OCI-LY3 (cell line): ENCODE measurements at regions not wholly inside any gene's neighbourhood (a gene's known extent, or its start where the extent isn't known, plus 50 kb on each side); places are given as distances from the start of the nearest gene placed in this dataset.
"Not testable (repeated sequence)": the region's sequence is repeated elsewhere in the genome, so short reads cannot be mapped to it uniquely, and the experiment has no call there.

Experiments used
- H2AFZ ChIP-seq: fragments of 200-600, 300-600 bp; shearing (Covaris generic); 2 replicates; pipeline ENCODE4 v1.6.0; 2014; ENCODE audit warnings: antibody characterized with exemption, low read depth, low read length
- H3K27ac ChIP-seq: fragments of 200-600, 300-600 bp; sonication (generic); 2 replicates; pipeline ENCODE4 v1.5.1; 2014; ENCODE audit warnings: mild to moderate bottlenecking, low read length, moderate library complexity, mixed read lengths
- H3K27me3 ChIP-seq: fragments of 200-600, 300-600 bp; sonication (generic); 2 replicates; pipeline ENCODE4 v1.6.1; 2014; ENCODE audit warnings: low read depth, low read length, mixed read lengths
- H3K36me3 ChIP-seq: fragments of 200-600, 300-600 bp; sonication (generic); replicated peaks from 2 replicates; pipeline ENCODE3; 2014; ENCODE audit warnings: low read depth, low read length, mixed read lengths
- H3K4me1 ChIP-seq: fragments of 300-600, 200-600 bp; sonication (generic); 2 replicates; pipeline ENCODE4 v1.6.1; 2014; ENCODE audit warnings: low read length, mixed read lengths
- H3K4me2 ChIP-seq: fragments of 200-600, 300-600 bp; sonication (generic); 2 replicates; pipeline ENCODE4 v1.6.1; 2014; ENCODE audit warnings: low read length, mixed read lengths
- H3K4me3 ChIP-seq: fragments of 300-600, 200-600 bp; sonication (generic); 2 replicates; pipeline ENCODE4 v1.5.1; 2014; ENCODE audit warnings: antibody characterized with exemption, mild to moderate bottlenecking, low read length, moderate library complexity
- H3K79me2 ChIP-seq: fragments of 300-600, 200-600 bp; shearing (Covaris generic); 2 replicates; pipeline ENCODE4 v1.6.1; 2014; ENCODE audit warnings: mild to moderate bottlenecking, low read length, mixed read lengths
- H3K9ac ChIP-seq: fragments of 300-600, 200-600 bp; shearing (Covaris generic); 2 replicates; pipeline ENCODE4 v1.6.0; 2014; ENCODE audit warnings: mild to moderate bottlenecking, low read length, moderate library complexity
- H3K9me3 ChIP-seq: fragments of 200-600, 300-600 bp; shearing (Covaris generic); 2 replicates; pipeline ENCODE4 v1.6.1; 2014; ENCODE audit warnings: low read length, mixed read lengths; ENCODE audit not compliant: insufficient read depth
- H4K20me1 ChIP-seq: fragments of 200-600, 300-600 bp; sonication (generic); 2 replicates; pipeline ENCODE4 v1.6.1; 2016; ENCODE audit warnings: low read length, mixed read lengths; ENCODE audit not compliant: insufficient read depth
- CTCF ChIP-seq: fragments of 200-600, 300-600 bp; sonication (generic); IDR thresholded peaks from 2 replicates; pipeline ENCODE4 v1.5.1; 2014; ENCODE audit warnings: antibody characterized with exemption, low read length, low read depth
- EZH2phosphoT487 ChIP-seq: fragments of 200-600 bp; shearing (Covaris generic); IDR thresholded peaks from 2 replicates; pipeline ENCODE4 v1.6.1; 2018; ENCODE audit warnings: antibody characterized with exemption, mixed run types, low read depth

- H2AFZ ChIP-seq: no peak overlapping the region
- no peaks in the 10 kb centered on the region for H3K9me3 ChIP-seq
- H3K36me3 ChIP-seq: no peaks in the 10 kb centered on the region
- H3K9ac ChIP-seq: no peak overlapping the region
- H4K20me1 ChIP-seq: no peaks in the 10 kb centered on the region
- no peak for TF ChIP-seq EZH2phosphoT487
- TF ChIP-seq CTCF: no peak
- no peak overlapping the region for H3K4me3 ChIP-seq
- H3K79me2 ChIP-seq: no peaks in the 10 kb centered on the region
- H3K4me1 ChIP-seq: no peaks in the 10 kb centered on the region
- no peak overlapping the region for H3K4me2 ChIP-seq
- 0 out of 2 replicates have a peak, but pooled peaks cover 11% of the 10 kb centered on the region for H3K27me3 ChIP-seq
- H3K27ac ChIP-seq: no peak overlapping the region
Observed at GRCh38 chr17:79547586-79547985, 63.3 kb downstream of the RBFOX3 start.

GRCh38 chr17:79547171-79547570 lies 63.7 kb downstream of the RBFOX3 start:
- H3K9ac ChIP-seq, H3K9me3 ChIP-seq, H3K4me2 ChIP-seq, H3K27ac ChIP-seq, H3K79me2 ChIP-seq, H3K4me1 ChIP-seq, H3K4me3 ChIP-seq, H3K36me3 ChIP-seq, H4K20me1 ChIP-seq, H2AFZ ChIP-seq: not testable (repeated sequence)
- 0 out of 2 replicates have a peak, but pooled peaks cover 11% of the 10 kb centered on the region for H3K27me3 ChIP-seq

GRCh38 chr17:79546386-79546785 lies 64.5 kb downstream of the RBFOX3 start:
- no peak overlapping the region for H2AFZ ChIP-seq
- H3K4me3 ChIP-seq: no peak overlapping the region
- no peaks in the 10 kb centered on the region for H3K4me1 ChIP-seq
- H3K27ac ChIP-seq: no peak overlapping the region
- no peaks in the 10 kb centered on the region for H4K20me1 ChIP-seq
- H3K4me2 ChIP-seq: no peak overlapping the region
- H3K36me3 ChIP-seq: no peaks in the 10 kb centered on the region
- 0 out of 2 replicates have a peak, but pooled peaks cover 11% of the 10 kb centered on the region for H3K27me3 ChIP-seq
- H3K79me2 ChIP-seq: no peaks in the 10 kb centered on the region
- TF ChIP-seq EZH2phosphoT487 (no peak), CTCF (no peak)
- no peaks in the 10 kb centered on the region for H3K9me3 ChIP-seq
- H3K9ac ChIP-seq: no peak overlapping the region

GRCh38 chr17:79545251-79546005 lies 65.4 kb downstream of the RBFOX3 start:
- Histone ChIP-seq H3K27ac (no peak overlapping the region), H3K9me3 (no peaks in the 10 kb centered on the region), H4K20me1 (no peaks in the 10 kb centered on the region), H3K27me3 (0 out of 2 replicates have a peak, but pooled peaks cover 11% of the 10 kb centered on the region), H3K4me1 (no peaks in the 10 kb centered on the region), H3K79me2 (no peaks in the 10 kb centered on the region), H3K4me3 (no peak overlapping the region), H3K36me3 (no peaks in the 10 kb centered on the region), H2AFZ (no peak overlapping the region), H3K4me2 (no peak overlapping the region), H3K9ac (no peak overlapping the region)
- no peak for TF ChIP-seq CTCF
- TF ChIP-seq EZH2phosphoT487: no peak
